Neural cell (in vitro differentiated cells): ENCODE measurements at regions not wholly inside any gene's neighbourhood (a gene's known extent, or its start where the extent isn't known, plus 50 kb on each side); places are given as distances from the start of the nearest gene placed in this dataset.

ENCODE experiments used
- H2AFZ ChIP-seq: fragments of 200-600, 300-800 bp; sonication (generic), shearing (Covaris generic); 2 replicates; pipeline ENCODE4 v1.6.0; 2014; ENCODE audit warnings: low read depth, mild to moderate bottlenecking, antibody characterized with exemption, low read length, moderate library complexity
- H3F3A ChIP-seq: fragments of 200-600 bp; shearing (Covaris generic); 2 replicates; pipeline ENCODE4 v1.6.1; 2016; ENCODE audit warnings: mild to moderate bottlenecking, moderate library complexity, mixed read lengths, antibody characterized with exemption, low read length; ENCODE audit not compliant: insufficient read depth, poor library complexity, severe bottlenecking
- H3K27ac ChIP-seq: fragments of 200-600, 300-800 bp; sonication (generic), shearing (Covaris generic); 2 replicates; pipeline ENCODE4 v1.5.1; 2014; ENCODE audit warnings: mild to moderate bottlenecking, low read length, moderate library complexity
- H3K27me3 ChIP-seq: fragments of 300-800, 200-600 bp; sonication (generic), shearing (Covaris generic); 2 replicates; pipeline ENCODE4 v1.6.0; 2014; ENCODE audit warnings: mild to moderate bottlenecking, low read depth, low read length, moderate library complexity; ENCODE audit not compliant: insufficient read depth
- H3K36me3 ChIP-seq: fragments of 300-800, 200-600 bp; sonication (generic), shearing (Covaris generic); 2 replicates; pipeline ENCODE4 v1.5.1; 2014; ENCODE audit warnings: mild to moderate bottlenecking, antibody characterized with exemption, low read length, moderate library complexity; ENCODE audit not compliant: insufficient read depth
- H3K4me2 ChIP-seq: fragments of 300-800, 200-600 bp; sonication (generic), shearing (Covaris generic); 2 replicates; pipeline ENCODE4 v1.6.0; 2014; ENCODE audit warnings: mild to moderate bottlenecking, low read length
- H3K4me3 ChIP-seq: fragments of 300-800, 200-600 bp; sonication (generic), shearing (Covaris generic); 2 replicates; pipeline ENCODE4 v1.5.1; 2014; ENCODE audit warnings: mild to moderate bottlenecking, low read length, moderate library complexity
- H3K79me2 ChIP-seq: fragments of 200-600 bp; shearing (Covaris generic); replicated peaks from 2 replicates; pipeline ENCODE4 v1.6.0; 2014; ENCODE audit warnings: mild to moderate bottlenecking, low read length, moderate library complexity; ENCODE audit not compliant: insufficient read depth
- H3K9ac ChIP-seq: fragments of 300-800, 200-600 bp; sonication (generic), shearing (Covaris generic); 2 replicates; pipeline ENCODE4 v1.6.1; 2016; ENCODE audit warnings: mild to moderate bottlenecking, low read length, mixed read lengths
- H3K9me2 ChIP-seq: fragments of 200-600 bp; shearing (Covaris generic); 2 replicates; pipeline ENCODE4 v1.6.1; 2016; ENCODE audit warnings: mild to moderate bottlenecking, low read length, mixed read lengths; ENCODE audit not compliant: insufficient read depth
- H3K9me3 ChIP-seq: fragments of 200-600, 300-800 bp; sonication (generic), shearing (Covaris generic); 2 replicates; pipeline ENCODE4 v1.6.1; 2016; ENCODE audit warnings: mild to moderate bottlenecking, mixed run types, low read length, moderate library complexity, mixed read lengths
- H4K20me1 ChIP-seq: fragments of 200-600 bp; shearing (Covaris generic); 2 replicates; pipeline ENCODE4 v1.6.1; 2016; ENCODE audit warnings: mild to moderate bottlenecking, mixed run types; ENCODE audit not compliant: insufficient read depth
- EP300 ChIP-seq: fragments of 450-650 bp; conservative IDR thresholded peaks from 2 replicates; pipeline ENCODE4 v1.6.1; 2014; ENCODE audit warnings: antibody characterized with exemption, mild to moderate bottlenecking, moderate library complexity; ENCODE audit not compliant: poor library complexity, severe bottlenecking
- EZH2 ChIP-seq: fragments of 200-600, 300-800 bp; shearing (Covaris generic), sonication (generic); IDR thresholded peaks from 2 replicates; pipeline ENCODE4 v1.6.1; 2014; ENCODE audit warnings: antibody characterized with exemption, low read length, borderline replicate concordance, mild to moderate bottlenecking; ENCODE audit not compliant: insufficient read depth, poor library complexity, severe bottlenecking
- MXI1 ChIP-seq: fragments of 450-650 bp; conservative IDR thresholded peaks from 2 replicates; pipeline ENCODE4 v1.6.1; 2014; ENCODE audit warnings: antibody characterized with exemption, mild to moderate bottlenecking; ENCODE audit not compliant: poor library complexity, severe bottlenecking
- POLR2AphosphoS5 ChIP-seq: IDR thresholded peaks from 2 replicates; pipeline ENCODE4 v1.6.1; 2012
- RAD21 ChIP-seq: fragments of 450-650 bp; conservative IDR thresholded peaks from 2 replicates; pipeline ENCODE4 v1.6.1; 2014; ENCODE audit warnings: antibody characterized with exemption, mild to moderate bottlenecking, moderate library complexity
- SMC3 ChIP-seq: fragments of 450-650 bp; conservative IDR thresholded peaks from 2 replicates; pipeline ENCODE4 v1.6.1; 2014; ENCODE audit warnings: antibody characterized with exemption, mild to moderate bottlenecking, moderate library complexity; ENCODE audit not compliant: poor library complexity
- TAF1 ChIP-seq: IDR thresholded peaks from 2 replicates; pipeline ENCODE4 v1.6.1; 2012; ENCODE audit warnings: low read depth
- TF ChIP-seq, protein P1 (sequence below): fragments of 450-650 bp; IDR thresholded peaks from 2 replicates; pipeline ENCODE4 v1.5.1; 2014; ENCODE audit warnings: antibody characterized with exemption, mild to moderate bottlenecking, moderate library complexity; ENCODE audit not compliant: poor library complexity, severe bottlenecking
- TF ChIP-seq, protein P2 (sequence below): IDR thresholded peaks from 2 replicates; pipeline ENCODE4 v1.6.1; 2012; ENCODE audit warnings: borderline replicate concordance

DNA sequence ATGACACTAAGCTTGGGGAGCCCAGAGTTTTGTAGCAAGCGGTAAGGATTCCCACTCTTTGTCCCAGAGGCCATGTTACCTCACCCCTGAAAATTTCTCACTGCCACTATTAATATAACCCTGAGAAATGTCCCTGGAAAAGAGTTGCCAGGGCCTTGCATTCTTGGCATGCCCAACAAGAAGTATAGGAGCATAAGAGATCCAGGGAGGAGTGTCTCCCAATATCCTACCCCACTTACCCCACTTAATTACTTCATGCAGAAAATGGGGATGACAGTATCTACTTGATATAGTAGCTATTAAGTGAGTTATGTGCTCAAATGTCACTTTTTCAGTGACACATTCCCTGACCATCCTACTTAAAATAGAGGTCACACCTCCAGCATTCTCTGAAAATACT, 120.5 kb upstream of the C1GALT1C1 start:
- H3K9ac ChIP-seq = no peak overlapping the region
- no peaks in the 10 kb centered on the region for H3K9me3 ChIP-seq
- TF ChIP-seq, protein P1, sequence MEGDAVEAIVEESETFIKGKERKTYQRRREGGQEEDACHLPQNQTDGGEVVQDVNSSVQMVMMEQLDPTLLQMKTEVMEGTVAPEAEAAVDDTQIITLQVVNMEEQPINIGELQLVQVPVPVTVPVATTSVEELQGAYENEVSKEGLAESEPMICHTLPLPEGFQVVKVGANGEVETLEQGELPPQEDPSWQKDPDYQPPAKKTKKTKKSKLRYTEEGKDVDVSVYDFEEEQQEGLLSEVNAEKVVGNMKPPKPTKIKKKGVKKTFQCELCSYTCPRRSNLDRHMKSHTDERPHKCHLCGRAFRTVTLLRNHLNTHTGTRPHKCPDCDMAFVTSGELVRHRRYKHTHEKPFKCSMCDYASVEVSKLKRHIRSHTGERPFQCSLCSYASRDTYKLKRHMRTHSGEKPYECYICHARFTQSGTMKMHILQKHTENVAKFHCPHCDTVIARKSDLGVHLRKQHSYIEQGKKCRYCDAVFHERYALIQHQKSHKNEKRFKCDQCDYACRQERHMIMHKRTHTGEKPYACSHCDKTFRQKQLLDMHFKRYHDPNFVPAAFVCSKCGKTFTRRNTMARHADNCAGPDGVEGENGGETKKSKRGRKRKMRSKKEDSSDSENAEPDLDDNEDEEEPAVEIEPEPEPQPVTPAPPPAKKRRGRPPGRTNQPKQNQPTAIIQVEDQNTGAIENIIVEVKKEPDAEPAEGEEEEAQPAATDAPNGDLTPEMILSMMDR = no peak
- no peak for TF ChIP-seq EP300
- TF ChIP-seq MXI1 = no peak
- TF ChIP-seq POLR2AphosphoS5 = no peak
- TF ChIP-seq, protein P2, sequence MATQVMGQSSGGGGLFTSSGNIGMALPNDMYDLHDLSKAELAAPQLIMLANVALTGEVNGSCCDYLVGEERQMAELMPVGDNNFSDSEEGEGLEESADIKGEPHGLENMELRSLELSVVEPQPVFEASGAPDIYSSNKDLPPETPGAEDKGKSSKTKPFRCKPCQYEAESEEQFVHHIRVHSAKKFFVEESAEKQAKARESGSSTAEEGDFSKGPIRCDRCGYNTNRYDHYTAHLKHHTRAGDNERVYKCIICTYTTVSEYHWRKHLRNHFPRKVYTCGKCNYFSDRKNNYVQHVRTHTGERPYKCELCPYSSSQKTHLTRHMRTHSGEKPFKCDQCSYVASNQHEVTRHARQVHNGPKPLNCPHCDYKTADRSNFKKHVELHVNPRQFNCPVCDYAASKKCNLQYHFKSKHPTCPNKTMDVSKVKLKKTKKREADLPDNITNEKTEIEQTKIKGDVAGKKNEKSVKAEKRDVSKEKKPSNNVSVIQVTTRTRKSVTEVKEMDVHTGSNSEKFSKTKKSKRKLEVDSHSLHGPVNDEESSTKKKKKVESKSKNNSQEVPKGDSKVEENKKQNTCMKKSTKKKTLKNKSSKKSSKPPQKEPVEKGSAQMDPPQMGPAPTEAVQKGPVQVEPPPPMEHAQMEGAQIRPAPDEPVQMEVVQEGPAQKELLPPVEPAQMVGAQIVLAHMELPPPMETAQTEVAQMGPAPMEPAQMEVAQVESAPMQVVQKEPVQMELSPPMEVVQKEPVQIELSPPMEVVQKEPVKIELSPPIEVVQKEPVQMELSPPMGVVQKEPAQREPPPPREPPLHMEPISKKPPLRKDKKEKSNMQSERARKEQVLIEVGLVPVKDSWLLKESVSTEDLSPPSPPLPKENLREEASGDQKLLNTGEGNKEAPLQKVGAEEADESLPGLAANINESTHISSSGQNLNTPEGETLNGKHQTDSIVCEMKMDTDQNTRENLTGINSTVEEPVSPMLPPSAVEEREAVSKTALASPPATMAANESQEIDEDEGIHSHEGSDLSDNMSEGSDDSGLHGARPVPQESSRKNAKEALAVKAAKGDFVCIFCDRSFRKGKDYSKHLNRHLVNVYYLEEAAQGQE = no peak
- no peak for TF ChIP-seq RAD21
- TF ChIP-seq TAF1 = no peak
- no peak for TF ChIP-seq EZH2
- TF ChIP-seq SMC3 = no peak
- no peak overlapping the region for H3K27ac ChIP-seq
- no peaks in the 10 kb centered on the region for H3K9me2 ChIP-seq
- no peaks in the 10 kb centered on the region for H3K36me3 ChIP-seq
- H3K4me2 ChIP-seq = no peak overlapping the region
- no peaks in the 10 kb centered on the region for H4K20me1 ChIP-seq
- H3K79me2 ChIP-seq = no peaks in the 10 kb centered on the region
- no peaks in the 10 kb centered on the region for H3K27me3 ChIP-seq
- no peak overlapping the region for H2AFZ ChIP-seq
- H3F3A ChIP-seq = no peaks in the 10 kb centered on the region
- no peak overlapping the region for H3K4me3 ChIP-seq

DNA sequence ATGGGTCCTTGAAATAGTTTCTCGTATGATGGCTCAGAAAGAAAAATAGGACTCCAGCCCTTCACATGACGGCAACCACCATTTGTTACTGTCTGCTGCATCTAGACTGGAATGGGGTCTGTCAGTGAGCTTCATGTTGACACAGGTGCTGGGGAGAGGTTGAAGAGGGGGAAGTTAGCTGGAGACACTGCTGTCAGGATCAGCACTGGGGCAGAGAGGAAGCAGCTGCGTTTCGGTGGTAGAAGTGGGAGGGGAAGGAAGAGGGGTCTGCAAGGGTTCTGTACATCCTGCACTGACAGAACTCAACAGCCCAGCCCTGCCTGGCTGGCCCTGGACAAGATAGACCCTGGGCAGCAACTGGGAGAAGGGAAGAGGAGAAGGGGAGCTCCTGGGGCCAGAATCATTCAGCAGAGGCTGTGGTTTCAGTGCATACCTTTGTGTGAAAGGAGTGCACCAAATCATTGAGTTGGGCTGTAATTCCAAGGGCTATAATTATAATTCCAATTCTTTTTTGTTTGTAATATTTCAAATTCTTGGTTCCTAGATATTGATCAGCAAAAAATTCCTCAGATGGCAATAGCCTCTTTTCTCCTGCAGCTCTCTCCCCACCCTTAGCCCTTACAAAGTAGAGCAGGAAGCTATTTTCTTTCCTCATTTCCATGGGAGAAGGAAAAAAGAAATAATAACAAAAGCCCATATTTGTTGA, 119.4 kb upstream of the C1GALT1C1 start:
- Histone ChIP-seq H4K20me1 (no peaks in the 10 kb centered on the region), H3K27me3 (no peaks in the 10 kb centered on the region), H3K9me3 (no peaks in the 10 kb centered on the region), H2AFZ (no peak overlapping the region), H3K9ac (no peak overlapping the region), H3K36me3 (no peaks in the 10 kb centered on the region), H3K4me2 (no peak overlapping the region), H3K79me2 (no peaks in the 10 kb centered on the region), H3K27ac (no peak overlapping the region), H3F3A (no peaks in the 10 kb centered on the region), H3K9me2 (no peaks in the 10 kb centered on the region), H3K4me3 (no peak overlapping the region)
- TF ChIP-seq SMC3 = no peak
- no peak for TF ChIP-seq EP300
- TF ChIP-seq EZH2 = no peak
- no peak for TF ChIP-seq POLR2AphosphoS5
- TF ChIP-seq RAD21 = no peak
- TF ChIP-seq TAF1 = no peak
- TF ChIP-seq, protein P2 = no peak
- TF ChIP-seq, protein P1 = no peak
- no peak for TF ChIP-seq MXI1
